ENCODE measurements at regions not wholly inside any gene's neighbourhood (a gene's known extent, or its start where the extent isn't known, plus 50 kb on each side); places are given as distances from the start of the nearest gene placed in this dataset.
"Not testable (repeated sequence)": the region's sequence is repeated elsewhere in the genome, so short reads cannot be mapped to it uniquely, and the experiment has no call there.

DNA sequence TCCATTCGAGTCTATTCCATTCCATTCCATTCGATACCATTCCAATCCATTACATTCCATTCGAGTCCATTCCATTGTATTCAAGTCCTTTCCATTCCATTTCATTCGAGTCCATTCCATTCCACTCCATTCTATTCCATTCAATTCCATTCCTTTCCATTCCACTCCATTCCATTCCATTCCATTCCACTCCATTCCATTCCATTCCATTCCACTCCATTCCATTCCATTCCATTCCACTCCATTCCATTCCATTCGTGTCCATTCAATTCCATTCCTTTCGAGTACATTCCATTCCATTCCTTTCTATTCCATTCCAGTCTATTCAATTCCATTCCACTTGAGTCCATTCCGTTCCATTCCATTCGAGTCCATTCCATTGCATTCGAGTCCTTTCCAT is 4805.2 kb upstream of the OR11H1 start:
- H3K27me3 Mint-ChIP-seq (ENCODE audit: low read depth); H3K4me3 Mint-ChIP-seq: not testable (repeated sequence)

DNA sequence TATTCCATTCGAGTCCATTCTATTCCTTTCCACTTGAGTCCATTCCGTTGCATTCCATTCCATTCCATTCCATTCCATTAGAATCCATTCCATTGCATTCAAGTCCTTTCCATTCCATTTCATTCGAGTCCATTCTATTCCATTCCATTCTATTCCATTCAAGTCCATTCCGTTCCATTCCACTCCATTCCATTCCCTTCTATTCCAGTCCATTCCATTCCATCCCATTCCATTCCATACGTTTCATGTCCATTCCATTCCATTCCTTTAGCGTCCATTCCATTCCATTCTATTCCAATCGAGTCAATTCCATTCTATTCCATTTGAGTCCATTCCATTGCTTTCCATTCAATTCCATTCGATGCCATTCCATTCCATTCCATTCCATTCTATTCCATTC is 4804.0 kb upstream of the OR11H1 start:
- H3K4me1 Mint-ChIP-seq; H3K27ac Mint-ChIP-seq; DNase-seq (ENCODE audit: low spot score in 2 of 2, unreplicated experiment in 2 of 2); H3K4me3 Mint-ChIP-seq; H3K27me3 Mint-ChIP-seq (ENCODE audit: low read depth): not testable (repeated sequence)
- Mint-ChIP-seq H3K9me3 (peaks cover 73% of the 10 kb centered on the region), H3K36me3 (peaks cover 35% of the 10 kb centered on the region)

More for the DNA sequence above, 4805.2 kb upstream of the OR11H1 start:
- not testable (repeated sequence) for H3K4me1 Mint-ChIP-seq; H3K27ac Mint-ChIP-seq; DNase-seq (ENCODE audit: low spot score in 2 of 2, unreplicated experiment in 2 of 2)
- H3K36me3 Mint-ChIP-seq, result peaks cover 29% of the 10 kb centered on the region
- H3K9me3 Mint-ChIP-seq, result peaks cover 66% of the 10 kb centered on the region

DNA sequence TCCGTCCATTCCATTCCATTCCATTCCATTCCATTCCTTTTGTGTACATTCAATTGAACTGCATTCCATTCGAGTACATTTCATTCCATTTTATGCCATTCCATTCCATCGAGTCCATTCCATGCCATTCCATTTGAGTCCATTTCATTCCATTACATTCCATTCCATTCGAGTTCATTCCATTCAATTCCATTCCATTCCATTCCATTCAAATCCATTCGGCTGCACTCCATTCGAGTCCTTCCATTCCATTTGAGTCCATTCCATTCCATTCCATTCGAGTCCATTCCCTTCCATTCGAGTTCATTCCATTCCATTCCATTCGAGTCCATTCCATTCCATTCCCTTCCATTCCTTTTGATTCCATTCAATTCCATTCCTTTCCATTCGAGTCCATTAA is 4800.6 kb upstream of the OR11H1 start:
- TF ChIP-seq, protein P1, sequence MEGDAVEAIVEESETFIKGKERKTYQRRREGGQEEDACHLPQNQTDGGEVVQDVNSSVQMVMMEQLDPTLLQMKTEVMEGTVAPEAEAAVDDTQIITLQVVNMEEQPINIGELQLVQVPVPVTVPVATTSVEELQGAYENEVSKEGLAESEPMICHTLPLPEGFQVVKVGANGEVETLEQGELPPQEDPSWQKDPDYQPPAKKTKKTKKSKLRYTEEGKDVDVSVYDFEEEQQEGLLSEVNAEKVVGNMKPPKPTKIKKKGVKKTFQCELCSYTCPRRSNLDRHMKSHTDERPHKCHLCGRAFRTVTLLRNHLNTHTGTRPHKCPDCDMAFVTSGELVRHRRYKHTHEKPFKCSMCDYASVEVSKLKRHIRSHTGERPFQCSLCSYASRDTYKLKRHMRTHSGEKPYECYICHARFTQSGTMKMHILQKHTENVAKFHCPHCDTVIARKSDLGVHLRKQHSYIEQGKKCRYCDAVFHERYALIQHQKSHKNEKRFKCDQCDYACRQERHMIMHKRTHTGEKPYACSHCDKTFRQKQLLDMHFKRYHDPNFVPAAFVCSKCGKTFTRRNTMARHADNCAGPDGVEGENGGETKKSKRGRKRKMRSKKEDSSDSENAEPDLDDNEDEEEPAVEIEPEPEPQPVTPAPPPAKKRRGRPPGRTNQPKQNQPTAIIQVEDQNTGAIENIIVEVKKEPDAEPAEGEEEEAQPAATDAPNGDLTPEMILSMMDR (IDR thresholded peaks at IDR 0.05; ENCODE audit: unreplicated experiment), result no peak
- Mint-ChIP-seq H3K36me3 (peaks cover 38% of the 10 kb centered on the region), H3K27ac (no peak overlapping the region), H3K9me3 (peaks cover 68% of the 10 kb centered on the region), H3K27me3 (ENCODE audit: low read depth) (no peaks in the 10 kb centered on the region), H3K4me3 (no peak overlapping the region), H3K4me1 (no peaks in the 10 kb centered on the region)
- DNase-seq (ENCODE audit: low spot score in 2 of 2, unreplicated experiment in 2 of 2), result no peak

DNA sequence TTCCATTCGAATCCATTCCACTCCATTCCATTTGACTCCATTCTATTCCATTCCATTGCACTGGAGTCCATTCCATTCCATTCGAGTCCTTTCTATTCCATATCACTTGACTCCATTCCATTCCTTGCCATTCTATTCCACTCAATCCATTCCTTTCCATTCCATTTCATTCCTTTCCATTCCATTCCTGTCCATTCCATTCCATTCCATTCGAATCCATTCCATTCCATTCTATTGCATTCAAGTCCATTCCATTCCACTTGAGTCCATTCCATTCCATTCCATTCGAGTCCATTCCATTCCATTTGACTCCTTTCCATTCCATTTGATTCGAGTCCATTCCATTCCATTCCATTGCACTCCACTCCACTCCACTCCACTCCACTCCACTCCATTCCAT is 4798.0 kb upstream of the OR11H1 start:
- not testable (repeated sequence) for H3K27me3 Mint-ChIP-seq (ENCODE audit: low read depth); H3K4me3 Mint-ChIP-seq; DNase-seq (ENCODE audit: low spot score in 2 of 2, unreplicated experiment in 2 of 2); H3K4me1 Mint-ChIP-seq; H3K27ac Mint-ChIP-seq
- Mint-ChIP-seq H3K9me3 (peaks cover 55% of the 10 kb centered on the region), H3K36me3 (peaks cover 33% of the 10 kb centered on the region)

DNA sequence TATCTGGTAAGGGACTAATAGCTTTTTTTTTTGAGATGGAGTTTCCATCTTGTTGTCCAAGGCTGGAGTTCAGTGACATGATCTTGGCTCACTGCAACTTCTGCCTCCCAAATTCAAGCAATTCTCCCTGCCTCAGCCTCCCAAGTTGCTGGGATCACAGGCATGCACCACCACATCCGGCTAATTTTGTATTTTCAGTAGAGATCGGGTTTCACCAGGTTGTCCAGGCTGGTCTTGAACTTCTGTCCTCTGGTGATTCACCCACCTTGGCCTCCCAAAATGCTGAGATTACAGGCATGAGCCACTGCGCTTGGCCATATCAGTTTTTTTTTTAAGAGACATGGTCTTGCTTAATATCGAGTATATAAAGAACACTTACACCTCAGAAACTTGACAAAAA is 4797.3 kb upstream of the OR11H1 start:
- H3K4me3 Mint-ChIP-seq; DNase-seq (ENCODE audit: low spot score in 2 of 2, unreplicated experiment in 2 of 2); H3K27ac Mint-ChIP-seq; H3K4me1 Mint-ChIP-seq; H3K27me3 Mint-ChIP-seq (ENCODE audit: low read depth): not testable (repeated sequence)
- Mint-ChIP-seq H3K36me3 (peaks cover 33% of the 10 kb centered on the region), H3K9me3 (peaks cover 61% of the 10 kb centered on the region)

DNA sequence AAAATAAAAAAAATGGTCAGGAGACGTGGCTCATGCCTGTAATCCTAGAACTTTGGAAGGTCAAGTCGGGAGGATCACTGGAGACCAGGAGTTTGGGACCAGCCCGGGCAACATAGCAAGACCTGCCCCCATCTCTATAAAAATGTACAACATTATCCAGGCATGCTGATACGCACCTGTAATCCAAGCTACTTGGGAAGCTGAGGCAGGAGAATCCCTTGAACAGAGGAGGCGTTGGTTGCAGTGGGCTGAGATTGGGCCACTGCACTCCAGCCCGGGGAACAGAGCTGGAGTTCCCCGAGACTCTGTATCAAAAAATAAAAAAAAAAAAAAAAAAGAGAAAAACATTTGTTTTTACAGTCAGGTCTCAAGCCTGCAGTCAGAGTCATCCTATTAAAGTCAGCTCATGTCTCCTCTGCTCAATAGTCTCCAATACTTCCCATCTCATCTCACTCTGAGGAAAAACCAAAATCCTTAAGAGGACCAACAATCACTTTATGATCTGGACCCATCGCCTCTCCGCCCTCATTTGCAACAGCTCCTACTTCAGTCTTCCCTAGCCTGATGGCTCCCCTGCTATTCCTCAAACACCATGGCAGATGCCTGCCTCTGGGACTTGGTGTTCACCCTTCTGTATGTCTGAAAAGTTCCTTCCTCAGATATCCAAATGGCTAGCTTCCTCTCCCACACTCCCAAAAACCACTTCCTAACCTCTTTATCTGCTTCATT is 4796.6 kb upstream of the OR11H1 start:
- H3K27ac Mint-ChIP-seq; DNase-seq (ENCODE audit: low spot score in 2 of 2, unreplicated experiment in 2 of 2); H3K27me3 Mint-ChIP-seq (ENCODE audit: low read depth); H3K4me1 Mint-ChIP-seq; H3K4me3 Mint-ChIP-seq: not testable (repeated sequence)
- Mint-ChIP-seq H3K9me3 (peaks cover 62% of the 10 kb centered on the region), H3K36me3 (peaks cover 33% of the 10 kb centered on the region)

DNA sequence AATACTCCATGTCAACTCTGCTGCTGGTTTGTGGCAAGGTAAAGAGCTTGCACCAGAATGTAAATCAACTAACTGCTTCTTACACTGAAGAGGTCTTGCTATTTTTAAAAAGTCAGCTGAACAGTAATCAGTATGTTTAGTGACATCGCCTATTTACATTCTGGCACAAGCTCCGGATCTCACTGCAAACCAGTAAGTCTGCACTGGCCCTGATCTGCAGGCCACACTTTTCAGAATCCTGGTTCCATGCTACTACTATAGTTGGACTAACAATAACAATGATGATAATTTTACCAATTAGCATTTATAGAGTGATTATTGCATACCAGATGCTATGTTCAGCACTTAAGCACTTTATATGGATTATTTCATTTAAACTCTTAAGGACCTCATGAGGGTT is 4792.9 kb upstream of the OR11H1 start:
- not testable (repeated sequence) for H3K4me1 Mint-ChIP-seq; H3K27me3 Mint-ChIP-seq (ENCODE audit: low read depth); H3K4me3 Mint-ChIP-seq; H3K36me3 Mint-ChIP-seq; DNase-seq (ENCODE audit: low spot score in 2 of 2, unreplicated experiment in 2 of 2); H3K27ac Mint-ChIP-seq
- peaks cover 59% of the 10 kb centered on the region for H3K9me3 Mint-ChIP-seq

DNA sequence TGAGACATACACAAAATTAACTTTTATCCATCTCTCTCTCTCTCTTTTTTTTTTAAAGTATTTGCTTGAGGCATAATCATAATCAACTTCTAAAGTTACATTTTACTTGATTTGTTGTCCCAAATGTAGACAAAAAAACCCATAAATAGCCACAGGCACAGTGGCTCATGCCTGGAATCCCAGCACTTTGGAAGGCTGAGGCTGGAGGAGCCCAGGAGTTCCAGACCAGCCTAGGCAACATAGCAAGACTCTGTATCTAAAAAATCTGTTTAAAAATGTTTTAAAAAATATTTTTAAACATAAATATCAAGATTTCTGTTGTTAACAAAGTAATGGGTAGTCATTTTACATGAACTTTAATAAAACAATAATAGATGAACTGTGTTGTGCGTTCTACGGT is 4791.1 kb upstream of the OR11H1 start:
- not testable (repeated sequence) for DNase-seq (ENCODE audit: low spot score in 2 of 2, unreplicated experiment in 2 of 2); H3K4me1 Mint-ChIP-seq; H3K27me3 Mint-ChIP-seq (ENCODE audit: low read depth); H3K27ac Mint-ChIP-seq; H3K4me3 Mint-ChIP-seq; H3K36me3 Mint-ChIP-seq
- H3K9me3 Mint-ChIP-seq, result peaks cover 58% of the 10 kb centered on the region

DNA sequence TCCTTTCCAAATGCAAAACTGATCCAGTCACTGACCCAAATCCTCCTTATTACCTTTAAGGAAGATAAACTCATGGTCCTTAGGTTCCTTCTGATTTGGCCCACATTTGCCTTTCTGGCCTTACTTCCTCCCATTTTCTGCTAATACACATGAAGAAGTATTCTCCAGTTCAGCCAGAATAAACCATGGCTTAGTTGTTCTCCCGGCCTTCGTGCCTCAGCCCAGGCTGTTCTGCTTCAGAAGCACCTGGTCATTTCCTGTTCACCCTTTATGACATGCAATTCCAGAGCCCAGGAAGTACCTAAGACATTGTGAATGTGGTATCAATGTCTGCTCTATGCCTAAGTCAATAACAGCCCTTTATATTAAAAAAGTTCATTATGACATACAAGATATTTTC is 4790.1 kb upstream of the OR11H1 start:
- not testable (repeated sequence) for H3K36me3 Mint-ChIP-seq; H3K4me1 Mint-ChIP-seq; DNase-seq (ENCODE audit: low spot score in 2 of 2, unreplicated experiment in 2 of 2); H3K27me3 Mint-ChIP-seq (ENCODE audit: low read depth); H3K27ac Mint-ChIP-seq; H3K4me3 Mint-ChIP-seq
- H3K9me3 Mint-ChIP-seq, result peaks cover 57% of the 10 kb centered on the region

DNA sequence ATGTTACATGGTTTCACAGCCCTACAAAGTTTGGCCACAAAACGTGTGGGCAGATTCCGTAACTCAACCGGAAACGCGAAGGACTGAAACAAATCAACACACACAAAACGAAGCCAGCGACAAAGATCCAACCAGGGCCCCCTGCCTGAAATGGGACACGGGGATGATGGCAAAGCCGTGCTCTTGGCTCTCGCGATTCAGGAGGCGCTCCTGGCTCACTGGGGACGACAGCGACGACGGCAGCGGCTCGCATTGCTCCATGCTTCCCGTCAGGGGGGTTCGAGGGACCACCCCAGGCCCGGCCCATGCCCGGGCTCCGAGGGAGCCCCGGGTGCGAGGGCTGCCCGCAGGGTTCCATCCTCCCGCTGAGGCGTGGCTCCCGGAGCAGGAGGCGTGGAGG is 4786.8 kb upstream of the OR11H1 start:
- DNase-seq (ENCODE audit: low spot score in 2 of 2, unreplicated experiment in 2 of 2), result no peak
- Mint-ChIP-seq H3K4me3 (no peak overlapping the region), H3K4me1 (no peaks in the 10 kb centered on the region), H3K27me3 (ENCODE audit: low read depth) (no peaks in the 10 kb centered on the region), H3K36me3 (peaks cover 10% of the 10 kb centered on the region), H3K9me3 (peaks cover 59% of the 10 kb centered on the region), H3K27ac (no peak overlapping the region)
- TF ChIP-seq, protein P1 (IDR thresholded peaks at IDR 0.05; ENCODE audit: unreplicated experiment), result no peak

DNA sequence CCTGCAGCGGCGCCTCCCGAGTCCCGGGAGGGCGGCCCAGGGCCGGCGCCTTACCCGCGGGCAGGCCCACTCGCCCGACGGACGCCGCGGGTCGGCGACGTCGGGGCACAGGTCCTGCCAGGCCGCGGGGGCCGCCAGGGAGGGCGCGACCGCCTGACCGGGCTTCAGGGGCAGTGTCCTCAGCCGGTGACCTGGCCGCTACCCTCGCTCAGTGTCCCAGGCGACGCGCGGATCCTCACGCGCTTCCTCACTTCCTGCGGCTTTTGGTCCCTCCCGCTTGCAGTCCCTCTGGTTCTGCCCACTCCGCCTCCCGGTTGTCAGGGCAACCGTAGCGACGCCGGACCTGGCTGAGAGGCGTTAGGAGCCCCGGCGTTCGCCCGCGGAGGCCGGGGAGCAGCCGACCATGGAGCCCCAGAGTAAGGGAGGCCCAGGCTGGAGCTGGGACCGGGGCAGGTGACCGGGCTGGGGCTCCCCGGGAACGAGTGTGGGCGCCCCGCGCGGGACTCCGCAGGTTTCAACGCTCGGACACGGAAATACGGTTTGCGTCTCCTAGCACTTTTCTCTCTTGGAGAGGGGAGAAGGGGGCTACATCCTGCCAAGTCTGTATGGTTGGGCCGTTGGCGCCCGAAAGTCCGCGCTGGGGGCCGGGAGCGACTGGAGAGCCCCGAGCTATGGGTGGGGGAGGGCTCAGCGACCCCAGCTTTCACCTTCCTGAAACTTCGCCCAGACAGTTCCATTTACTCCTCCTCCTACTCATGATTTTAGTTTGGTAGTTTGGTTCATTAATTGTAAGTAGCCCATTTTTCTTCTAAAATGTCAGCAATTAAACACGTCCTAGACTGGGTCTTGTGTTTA is 4786.0 kb upstream of the OR11H1 start:
- not testable (repeated sequence) for H3K27me3 Mint-ChIP-seq (ENCODE audit: low read depth); H3K4me3 Mint-ChIP-seq; DNase-seq (ENCODE audit: low spot score in 2 of 2, unreplicated experiment in 2 of 2); H3K27ac Mint-ChIP-seq; H3K4me1 Mint-ChIP-seq
- H3K9me3 Mint-ChIP-seq, result peaks cover 58% of the 10 kb centered on the region
- H3K36me3 Mint-ChIP-seq, result peaks cover 12% of the 10 kb centered on the region

DNA sequence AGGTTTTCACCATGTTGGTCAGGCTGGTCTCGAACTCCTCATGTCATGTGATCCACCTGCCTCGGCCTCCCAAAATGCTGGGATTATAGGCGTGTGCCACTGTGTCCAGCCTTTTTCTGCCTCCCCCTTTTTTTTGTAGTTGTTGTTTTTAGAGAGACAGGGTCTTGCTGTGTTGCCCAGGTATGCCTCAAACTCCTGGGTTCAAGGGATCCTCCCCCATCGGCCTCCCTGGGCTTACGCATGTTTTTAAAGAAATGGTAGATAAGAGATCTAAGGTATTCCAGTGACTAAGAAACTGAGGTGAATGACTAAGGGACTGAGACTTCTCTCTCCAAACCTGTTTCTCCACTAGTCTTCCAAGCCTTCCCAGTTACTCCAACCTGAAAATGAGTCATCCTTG is 4781.6 kb upstream of the OR11H1 start:
- H3K27me3 Mint-ChIP-seq (ENCODE audit: low read depth); H3K4me3 Mint-ChIP-seq; H3K27ac Mint-ChIP-seq; DNase-seq (ENCODE audit: low spot score in 2 of 2, unreplicated experiment in 2 of 2); H3K4me1 Mint-ChIP-seq; H3K36me3 Mint-ChIP-seq: not testable (repeated sequence)
- peaks cover 43% of the 10 kb centered on the region for H3K9me3 Mint-ChIP-seq

Data from mesothelial cell of epicardium (in vitro differentiated cells).